ENCODE measurements at regions not wholly inside any gene's neighbourhood (a gene's known extent, or its start where the extent isn't known, plus 50 kb on each side); places are given as distances from the start of the nearest gene placed in this dataset.

DNA sequence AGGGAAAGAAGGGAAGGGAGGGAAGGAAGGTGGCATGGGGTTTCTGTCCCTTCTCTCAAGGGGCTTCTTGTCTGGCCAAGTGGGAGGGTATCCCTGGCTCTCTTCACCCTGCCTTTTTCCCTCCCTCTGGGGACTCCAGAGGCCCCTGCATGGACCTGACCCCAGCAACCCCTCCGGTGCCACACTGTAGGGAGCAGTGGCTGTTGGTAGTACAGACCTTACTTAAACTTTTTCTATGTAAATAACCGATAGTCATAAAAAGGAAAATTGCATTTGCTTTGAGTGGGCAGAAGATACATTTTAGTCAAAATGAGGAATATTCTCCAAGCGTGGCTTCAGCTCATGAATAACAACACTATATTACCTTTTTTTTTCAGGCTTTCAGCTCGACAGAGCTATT is 1384.0 kb downstream of the BRD1 start:
- TF ChIP-seq GATA2 (IDR thresholded peaks at IDR 0.05; ENCODE audit: low read depth, low read length): no peak
- TF ChIP-seq GATA3 (IDR thresholded peaks at IDR 0.05; ENCODE audit: low read depth, low read length): no peak

GRCh38 chr22:48442663-48443062 is 1385.0 kb downstream of the BRD1 start:
- TF ChIP-seq GATA2 (IDR thresholded peaks at IDR 0.05; ENCODE audit: low read depth, low read length) (no peak), GATA3 (IDR thresholded peaks at IDR 0.05; ENCODE audit: low read depth, low read length) (no peak)

GRCh38 chr22:48441553-48441850 is 1386.2 kb downstream of the BRD1 start:
- TF ChIP-seq GATA2 (IDR thresholded peaks at IDR 0.05; ENCODE audit: low read depth, low read length) (no peak), GATA3 (IDR thresholded peaks at IDR 0.05; ENCODE audit: low read depth, low read length) (no peak)

DNA sequence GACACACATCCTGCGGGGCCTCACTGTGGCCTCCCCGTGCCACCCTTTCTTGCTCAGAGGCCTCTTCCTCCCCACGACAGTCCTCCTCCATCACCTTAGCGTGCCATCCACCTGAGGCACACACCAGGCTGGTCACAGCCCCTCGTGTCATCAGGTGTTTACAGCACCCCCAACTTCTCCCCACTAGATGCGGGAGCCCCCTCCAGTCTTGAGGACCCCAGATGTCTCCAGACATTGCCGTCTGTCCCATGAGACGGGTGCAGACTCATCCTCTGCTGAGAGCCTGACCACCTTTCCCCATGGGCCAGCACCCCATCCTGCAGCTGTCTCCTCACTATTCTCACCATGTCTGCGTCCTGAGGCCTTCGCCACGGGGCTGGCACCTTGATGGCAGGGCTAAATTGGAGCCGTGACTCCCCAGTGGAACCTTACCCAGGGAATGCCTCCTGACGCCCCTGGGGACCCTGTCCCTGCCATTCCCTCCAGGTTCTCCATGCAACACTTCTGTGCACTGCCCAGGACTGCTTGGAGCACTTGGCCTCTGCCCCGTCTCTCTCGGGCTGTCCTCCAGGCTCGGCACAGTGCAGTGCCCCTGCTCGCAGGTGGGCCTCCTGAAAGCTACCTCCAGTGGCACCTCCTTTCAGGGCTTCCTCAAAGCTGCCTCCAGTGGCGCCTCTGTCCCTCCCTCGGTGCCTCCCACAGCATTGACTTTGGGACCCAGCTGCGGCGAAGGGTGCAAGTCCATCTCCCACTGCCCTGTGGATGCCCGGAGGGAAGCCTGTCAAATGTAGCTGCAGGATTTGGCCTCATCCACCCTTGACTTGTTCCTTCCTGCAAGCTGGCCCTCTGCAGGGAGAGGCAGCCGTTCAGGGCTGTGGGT is 1386.8 kb downstream of the BRD1 start:
- no peak for TF ChIP-seq GATA2 (IDR thresholded peaks at IDR 0.05; ENCODE audit: low read depth, low read length)

DNA sequence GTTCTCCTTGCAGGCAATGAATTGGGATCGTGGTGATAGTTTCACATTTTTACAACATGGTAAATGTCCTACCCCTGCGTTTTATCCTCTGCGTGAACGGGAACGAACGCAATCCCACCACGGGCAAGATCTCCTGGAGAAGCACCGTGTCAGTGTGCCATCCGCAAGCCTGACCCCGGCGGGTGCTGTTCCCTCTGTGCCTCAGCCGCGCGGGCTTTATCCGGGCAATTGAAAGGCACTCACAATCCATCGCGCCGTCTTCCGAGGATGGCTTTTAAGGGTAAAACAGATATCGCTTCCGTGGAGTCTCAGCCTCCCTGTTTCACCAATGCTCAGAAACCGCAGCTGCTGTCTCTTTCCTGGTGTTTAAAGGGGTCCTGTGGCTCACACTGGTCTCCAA is 1387.5 kb downstream of the BRD1 start:
- no peak for TF ChIP-seq GATA2 (IDR thresholded peaks at IDR 0.05; ENCODE audit: low read depth, low read length)
- no peak for TF ChIP-seq GATA3 (IDR thresholded peaks at IDR 0.05; ENCODE audit: low read depth, low read length)

DNA sequence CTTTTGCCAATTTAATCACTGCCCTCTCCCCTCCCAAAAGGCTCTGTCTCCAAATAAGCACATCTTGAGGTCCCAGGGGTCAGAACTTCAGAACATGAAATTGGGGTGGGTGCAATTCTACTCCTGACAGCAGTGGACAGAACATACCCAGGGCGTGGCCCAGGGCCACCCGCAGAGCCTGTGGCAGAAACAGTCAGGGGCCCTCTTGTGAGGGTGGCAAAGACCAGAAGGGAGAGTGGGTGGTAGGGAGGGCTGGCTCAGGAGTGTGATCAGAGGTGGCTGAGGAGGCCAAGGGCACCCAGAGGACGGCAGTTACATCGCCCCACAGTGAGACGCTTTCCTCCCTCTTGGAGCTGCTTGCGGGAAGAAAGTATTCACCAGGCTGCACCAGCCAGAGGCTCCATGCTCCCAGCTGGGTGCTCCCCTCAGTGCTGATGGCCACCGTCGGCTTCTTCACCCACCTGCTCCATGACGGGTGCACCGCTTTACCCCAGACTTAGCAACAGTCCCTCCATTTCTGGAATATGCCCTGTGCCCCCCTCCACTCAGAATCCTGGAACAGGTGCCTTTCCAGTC is 1388.0 kb downstream of the BRD1 start:
- TF ChIP-seq GATA2 (IDR thresholded peaks at IDR 0.05; ENCODE audit: low read depth, low read length): no peak
- no peak for TF ChIP-seq GATA3 (IDR thresholded peaks at IDR 0.05; ENCODE audit: low read depth, low read length)

GRCh38 chr22:48438800-48439559 is 1388.7 kb downstream of the BRD1 start:
- TF ChIP-seq GATA2 (IDR thresholded peaks at IDR 0.05; ENCODE audit: low read depth, low read length): no peak
- TF ChIP-seq GATA3 (IDR thresholded peaks at IDR 0.05; ENCODE audit: low read depth, low read length): no peak

- no peak for TF ChIP-seq GATA2 (IDR thresholded peaks at IDR 0.05; ENCODE audit: low read depth, low read length)
- TF ChIP-seq GATA3 (IDR thresholded peaks at IDR 0.05; ENCODE audit: low read depth, low read length): no peak
Observed at GRCh38 chr22:48438096-48438495, 1389.6 kb downstream of the BRD1 start.

GRCh38 chr22:48436201-48436931 is 1391.3 kb downstream of the BRD1 start:
- TF ChIP-seq GATA3 (IDR thresholded peaks at IDR 0.05; ENCODE audit: low read depth, low read length) (no peak), GATA2 (IDR thresholded peaks at IDR 0.05; ENCODE audit: low read depth, low read length) (no peak)

GRCh38 chr22:48434868-48435250 is 1392.8 kb downstream of the BRD1 start:
- TF ChIP-seq GATA3 (IDR thresholded peaks at IDR 0.05; ENCODE audit: low read depth, low read length) (no peak), GATA2 (IDR thresholded peaks at IDR 0.05; ENCODE audit: low read depth, low read length) (no peak)

- TF ChIP-seq GATA3 (IDR thresholded peaks at IDR 0.05; ENCODE audit: low read depth, low read length) (no peak), GATA2 (IDR thresholded peaks at IDR 0.05; ENCODE audit: low read depth, low read length) (no peak)
Observed at GRCh38 chr22:48434156-48434867, 1393.4 kb downstream of the BRD1 start.

DNA sequence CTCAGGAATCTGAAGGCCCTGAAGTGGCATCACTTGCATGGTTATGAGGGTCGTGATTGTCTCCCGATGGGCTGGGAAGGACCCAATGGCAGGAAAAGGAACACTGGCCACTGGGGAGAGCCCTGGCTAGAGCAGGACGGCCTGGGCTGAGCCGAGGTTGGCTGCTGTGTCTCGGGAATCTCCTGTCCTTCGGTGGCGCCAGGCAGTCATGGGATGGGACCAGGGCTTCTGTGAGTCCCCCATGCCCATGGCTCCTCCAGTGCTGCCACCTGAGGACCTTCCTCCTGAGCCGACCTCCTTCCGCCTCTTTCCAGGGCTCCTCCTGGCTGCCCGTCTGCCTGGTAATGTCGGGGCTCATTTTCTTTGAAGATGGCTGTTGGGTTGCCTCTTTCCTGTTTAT is 1394.0 kb downstream of the BRD1 start:
- TF ChIP-seq GATA2 (IDR thresholded peaks at IDR 0.05; ENCODE audit: low read depth, low read length) (no peak), GATA3 (IDR thresholded peaks at IDR 0.05; ENCODE audit: low read depth, low read length) (no peak)

DNA sequence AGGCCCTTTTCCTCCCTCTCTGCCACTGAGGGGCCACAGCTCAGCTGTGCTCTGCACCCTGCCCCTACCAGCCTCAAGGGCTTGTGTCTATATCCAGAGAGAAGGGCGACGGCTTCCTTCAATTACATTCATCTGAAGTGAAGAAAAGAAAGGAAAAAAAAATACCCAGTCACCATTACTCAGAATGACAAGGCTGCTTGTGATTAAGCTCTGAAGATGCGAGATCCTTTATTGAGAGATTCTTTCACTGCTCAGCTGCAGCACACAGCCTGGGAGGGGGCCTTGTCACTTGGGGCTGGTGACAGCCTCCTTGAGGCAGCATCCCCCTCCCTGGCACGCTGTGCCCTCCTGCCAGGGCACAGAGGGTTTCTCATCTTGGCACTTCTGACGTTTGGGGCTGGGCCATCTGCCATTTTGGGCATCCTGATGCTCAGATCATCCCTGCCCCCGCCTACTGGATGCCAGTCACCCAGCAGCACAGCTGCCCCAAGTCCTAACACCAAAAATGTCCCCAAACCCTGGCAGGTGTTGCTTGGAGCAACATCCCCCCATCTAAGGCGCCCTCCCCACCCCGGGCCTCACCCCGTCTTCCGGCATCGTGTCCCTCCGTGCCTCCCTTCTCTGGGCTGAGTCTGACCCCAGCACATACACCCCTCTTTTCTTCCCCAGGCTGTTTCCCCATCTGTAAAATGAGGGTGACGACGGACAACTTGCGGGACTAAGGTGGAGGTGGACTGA is 1394.7 kb downstream of the BRD1 start:
- TF ChIP-seq GATA3 (IDR thresholded peaks at IDR 0.05; ENCODE audit: low read depth, low read length) (no peak), GATA2 (IDR thresholded peaks at IDR 0.05; ENCODE audit: low read depth, low read length) (no peak)
